ENCODE measurements at regions not wholly inside any gene's neighbourhood (a gene's known extent, or its start where the extent isn't known, plus 50 kb on each side); places are given as distances from the start of the nearest gene placed in this dataset.

GRCh38 chr15:70172566-70173225 is 75.0 kb upstream of the TLE3 start:
- TF ChIP-seq CTCF (IDR thresholded peaks at IDR 0.05) = no peak
- no peak for TF ChIP-seq EP300 (IDR thresholded peaks at IDR 0.05; ENCODE audit: low read depth)
- no peak for TF ChIP-seq POLR2A (IDR thresholded peaks at IDR 0.05)
- TF ChIP-seq POLR2AphosphoS5 (IDR thresholded peaks at IDR 0.05) = no peak

Data from transverse colon (tissue), 4 donors.